ENCODE measurements at regions not wholly inside any gene's neighbourhood (a gene's known extent, or its start where the extent isn't known, plus 50 kb on each side); places are given as distances from the start of the nearest gene placed in this dataset.

DNA sequence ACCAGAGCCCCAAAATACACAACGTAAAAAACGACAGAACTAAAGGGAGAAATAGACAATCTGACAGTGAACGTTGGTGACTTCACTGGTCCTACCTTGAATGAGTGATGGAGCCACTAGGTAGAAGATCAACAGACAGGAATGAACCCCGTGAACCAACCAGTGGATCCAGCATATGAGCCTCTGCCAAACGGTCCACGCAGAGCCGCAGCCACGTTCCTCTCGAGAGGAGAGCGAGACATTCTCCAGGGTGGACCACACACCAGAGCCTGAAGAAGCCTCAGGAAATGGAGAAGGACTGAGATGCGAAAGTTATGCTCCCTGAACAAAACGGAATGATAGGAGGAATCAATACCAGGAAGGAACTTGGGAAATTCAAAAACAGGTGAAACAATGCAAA is 178.4 kb downstream of the RTP5 start:
- TF ChIP-seq CREB1 (IDR thresholded peaks at IDR 0.05; ENCODE audit: low read depth): no peak
- TF ChIP-seq, protein P1, sequence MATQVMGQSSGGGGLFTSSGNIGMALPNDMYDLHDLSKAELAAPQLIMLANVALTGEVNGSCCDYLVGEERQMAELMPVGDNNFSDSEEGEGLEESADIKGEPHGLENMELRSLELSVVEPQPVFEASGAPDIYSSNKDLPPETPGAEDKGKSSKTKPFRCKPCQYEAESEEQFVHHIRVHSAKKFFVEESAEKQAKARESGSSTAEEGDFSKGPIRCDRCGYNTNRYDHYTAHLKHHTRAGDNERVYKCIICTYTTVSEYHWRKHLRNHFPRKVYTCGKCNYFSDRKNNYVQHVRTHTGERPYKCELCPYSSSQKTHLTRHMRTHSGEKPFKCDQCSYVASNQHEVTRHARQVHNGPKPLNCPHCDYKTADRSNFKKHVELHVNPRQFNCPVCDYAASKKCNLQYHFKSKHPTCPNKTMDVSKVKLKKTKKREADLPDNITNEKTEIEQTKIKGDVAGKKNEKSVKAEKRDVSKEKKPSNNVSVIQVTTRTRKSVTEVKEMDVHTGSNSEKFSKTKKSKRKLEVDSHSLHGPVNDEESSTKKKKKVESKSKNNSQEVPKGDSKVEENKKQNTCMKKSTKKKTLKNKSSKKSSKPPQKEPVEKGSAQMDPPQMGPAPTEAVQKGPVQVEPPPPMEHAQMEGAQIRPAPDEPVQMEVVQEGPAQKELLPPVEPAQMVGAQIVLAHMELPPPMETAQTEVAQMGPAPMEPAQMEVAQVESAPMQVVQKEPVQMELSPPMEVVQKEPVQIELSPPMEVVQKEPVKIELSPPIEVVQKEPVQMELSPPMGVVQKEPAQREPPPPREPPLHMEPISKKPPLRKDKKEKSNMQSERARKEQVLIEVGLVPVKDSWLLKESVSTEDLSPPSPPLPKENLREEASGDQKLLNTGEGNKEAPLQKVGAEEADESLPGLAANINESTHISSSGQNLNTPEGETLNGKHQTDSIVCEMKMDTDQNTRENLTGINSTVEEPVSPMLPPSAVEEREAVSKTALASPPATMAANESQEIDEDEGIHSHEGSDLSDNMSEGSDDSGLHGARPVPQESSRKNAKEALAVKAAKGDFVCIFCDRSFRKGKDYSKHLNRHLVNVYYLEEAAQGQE (IDR thresholded peaks at IDR 0.05; ENCODE audit: low read depth): no peak
- TF ChIP-seq USF1 (IDR thresholded peaks at IDR 0.05): no peak
- no peak for TF ChIP-seq TEAD4 (IDR thresholded peaks at IDR 0.05)
- TF ChIP-seq YY1 (IDR thresholded peaks at IDR 0.05; ENCODE audit: low read depth): no peak
- TF ChIP-seq CEBPB (IDR thresholded peaks at IDR 0.05): no peak
- TF ChIP-seq EGR1 (IDR thresholded peaks at IDR 0.05): no peak
- TF ChIP-seq FOXM1 (IDR thresholded peaks at IDR 0.05; ENCODE audit: borderline replicate concordance, low read depth): no peak
- no peak for TF ChIP-seq TCF12 (IDR thresholded peaks at IDR 0.05; ENCODE audit: low read depth)
- no peak for TF ChIP-seq TAF1 (IDR thresholded peaks at IDR 0.05; ENCODE audit: low read depth)
- TF ChIP-seq ZBTB7A (IDR thresholded peaks at IDR 0.05; ENCODE audit: low read depth): no peak
- TF ChIP-seq RAD21 (IDR thresholded peaks at IDR 0.05; ENCODE audit: low read depth): no peak
- TF ChIP-seq, protein P2, sequence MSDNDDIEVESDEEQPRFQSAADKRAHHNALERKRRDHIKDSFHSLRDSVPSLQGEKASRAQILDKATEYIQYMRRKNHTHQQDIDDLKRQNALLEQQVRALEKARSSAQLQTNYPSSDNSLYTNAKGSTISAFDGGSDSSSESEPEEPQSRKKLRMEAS (IDR thresholded peaks at IDR 0.05): no peak
- no peak for TF ChIP-seq EP300 (IDR thresholded peaks at IDR 0.05; ENCODE audit: borderline replicate concordance)
- TF ChIP-seq NFIC (IDR thresholded peaks at IDR 0.05): no peak

DNA sequence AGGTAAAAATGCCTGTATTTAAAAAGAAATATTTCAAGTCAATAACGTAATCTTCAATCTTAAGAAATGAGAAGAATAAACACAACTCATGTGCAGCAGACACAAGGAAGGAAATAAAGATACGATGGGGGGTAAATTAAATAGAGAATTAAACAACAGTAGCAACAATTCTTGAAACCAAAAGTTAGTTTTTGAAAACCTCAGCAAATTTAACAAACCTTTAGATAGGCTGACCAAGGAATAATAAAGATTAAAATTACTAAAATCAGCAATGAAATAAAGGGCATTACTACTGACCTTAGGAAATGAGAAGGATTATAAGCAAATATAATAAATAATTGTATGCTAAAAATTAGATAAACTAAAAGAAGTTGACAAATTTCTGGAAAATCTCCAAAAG is 178.9 kb downstream of the RTP5 start:
- no peak for TF ChIP-seq RAD21 (IDR thresholded peaks at IDR 0.05; ENCODE audit: low read depth)
- TF ChIP-seq ZBTB7A (IDR thresholded peaks at IDR 0.05; ENCODE audit: low read depth): no peak

GRCh38 chr2:242051463-242051862 is 181.9 kb downstream of the RTP5 start:
- TF ChIP-seq YY1 (IDR thresholded peaks at IDR 0.05; ENCODE audit: low read depth): no peak
- TF ChIP-seq, protein P2 (IDR thresholded peaks at IDR 0.05): no peak
- no peak for TF ChIP-seq TCF12 (IDR thresholded peaks at IDR 0.05; ENCODE audit: low read depth)
- TF ChIP-seq CREB1 (IDR thresholded peaks at IDR 0.05; ENCODE audit: low read depth): no peak
- no peak for TF ChIP-seq EGR1 (IDR thresholded peaks at IDR 0.05)
- TF ChIP-seq TAF1 (IDR thresholded peaks at IDR 0.05; ENCODE audit: low read depth): no peak
- no peak for TF ChIP-seq FOXM1 (IDR thresholded peaks at IDR 0.05; ENCODE audit: borderline replicate concordance, low read depth)
- no peak for TF ChIP-seq NFIC (IDR thresholded peaks at IDR 0.05)
- TF ChIP-seq CEBPB (IDR thresholded peaks at IDR 0.05): no peak

DNA sequence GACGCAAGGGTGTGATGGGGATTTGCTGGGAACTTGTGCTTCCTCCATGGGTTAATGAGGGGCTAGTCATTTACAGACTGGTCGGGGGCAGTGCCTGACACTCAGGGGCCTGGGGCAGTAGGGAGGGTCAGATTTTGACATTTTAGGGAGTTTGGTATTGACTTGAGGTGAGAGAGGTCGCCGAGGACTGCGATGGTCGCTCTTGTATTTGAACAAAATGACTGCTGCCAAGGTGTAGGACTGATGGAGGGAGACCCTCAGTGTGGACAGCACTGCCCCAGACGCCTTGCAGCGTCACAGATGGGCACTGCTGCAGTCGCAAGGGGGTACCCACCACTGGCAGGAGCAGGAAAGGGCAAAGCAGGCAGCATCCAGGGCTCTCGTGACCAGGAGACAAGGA is 182.9 kb downstream of the RTP5 start:
- TF ChIP-seq ZBTB7A (IDR thresholded peaks at IDR 0.05; ENCODE audit: low read depth): no peak

DNA sequence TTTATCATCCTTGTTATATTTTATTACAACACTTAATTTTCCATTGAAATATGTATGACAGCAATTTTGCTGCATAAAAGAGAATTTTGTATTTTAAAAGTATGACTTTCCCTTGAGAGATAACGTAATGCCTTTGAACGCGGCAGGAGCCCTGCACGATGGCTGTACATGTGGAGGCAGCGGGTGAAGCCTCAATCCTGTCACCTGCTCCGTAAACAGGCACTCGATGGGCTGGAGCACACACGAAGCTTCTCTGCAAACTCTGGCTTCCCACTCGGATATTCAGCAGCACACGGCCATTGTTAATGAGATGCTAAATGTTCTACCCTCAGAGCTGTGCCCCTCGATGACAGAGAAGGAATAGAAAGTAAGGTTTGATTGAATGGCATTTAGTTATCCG is 184.4 kb downstream of the RTP5 start:
- no peak for TF ChIP-seq EGR1 (IDR thresholded peaks at IDR 0.05)
- TF ChIP-seq TEAD4 (IDR thresholded peaks at IDR 0.05): no peak
- TF ChIP-seq, protein P1 (IDR thresholded peaks at IDR 0.05; ENCODE audit: low read depth): no peak
- no peak for TF ChIP-seq EP300 (IDR thresholded peaks at IDR 0.05; ENCODE audit: borderline replicate concordance)
- no peak for TF ChIP-seq CREB1 (IDR thresholded peaks at IDR 0.05; ENCODE audit: low read depth)
- TF ChIP-seq NFIC (IDR thresholded peaks at IDR 0.05): no peak
- no peak for TF ChIP-seq TAF1 (IDR thresholded peaks at IDR 0.05; ENCODE audit: low read depth)
- TF ChIP-seq FOXM1 (IDR thresholded peaks at IDR 0.05; ENCODE audit: borderline replicate concordance, low read depth): no peak
- no peak for TF ChIP-seq TCF12 (IDR thresholded peaks at IDR 0.05; ENCODE audit: low read depth)
- TF ChIP-seq CEBPB (IDR thresholded peaks at IDR 0.05): no peak
- TF ChIP-seq, protein P2 (IDR thresholded peaks at IDR 0.05): no peak
- no peak for TF ChIP-seq YY1 (IDR thresholded peaks at IDR 0.05; ENCODE audit: low read depth)
- no peak for TF ChIP-seq RAD21 (IDR thresholded peaks at IDR 0.05; ENCODE audit: low read depth)

GRCh38 chr2:242054406-242054805 is 184.9 kb downstream of the RTP5 start:
- no peak for TF ChIP-seq TCF12 (IDR thresholded peaks at IDR 0.05; ENCODE audit: low read depth)
- no peak for TF ChIP-seq YY1 (IDR thresholded peaks at IDR 0.05; ENCODE audit: low read depth)
- no peak for TF ChIP-seq ZBTB7A (IDR thresholded peaks at IDR 0.05; ENCODE audit: low read depth)
- TF ChIP-seq EP300 (IDR thresholded peaks at IDR 0.05; ENCODE audit: borderline replicate concordance): no peak
- no peak for TF ChIP-seq FOXM1 (IDR thresholded peaks at IDR 0.05; ENCODE audit: borderline replicate concordance, low read depth)
- no peak for TF ChIP-seq CEBPB (IDR thresholded peaks at IDR 0.05)
- TF ChIP-seq EGR1 (IDR thresholded peaks at IDR 0.05): no peak
- TF ChIP-seq NFIC (IDR thresholded peaks at IDR 0.05): no peak
- TF ChIP-seq TEAD4 (IDR thresholded peaks at IDR 0.05): no peak
- no peak for TF ChIP-seq CREB1 (IDR thresholded peaks at IDR 0.05; ENCODE audit: low read depth)
- no peak for TF ChIP-seq RAD21 (IDR thresholded peaks at IDR 0.05; ENCODE audit: low read depth)
- TF ChIP-seq, protein P2 (IDR thresholded peaks at IDR 0.05): no peak
- TF ChIP-seq TAF1 (IDR thresholded peaks at IDR 0.05; ENCODE audit: low read depth): no peak

Measured in Ishikawa (cell line).